Liver (tissue), 8 donors: ENCODE measurements at regions not wholly inside any gene's neighbourhood (a gene's known extent, or its start where the extent isn't known, plus 50 kb on each side); places are given as distances from the start of the nearest gene placed in this dataset.

Experiments
- DNase-seq: peaks from one replicate; pipeline ENCODE4 v3.0.0-alpha.2; 2017; ENCODE audit warnings: low spot score
- H3K27ac ChIP-seq, 2 donors: one replicate each; pipeline ENCODE4 v1.7.0; 2013; ENCODE audit warnings: inconsistent platforms in 2 of 2, low read length in 2 of 2, control low read depth in 1 of 2, low read depth in 1 of 2, mild to moderate bottlenecking in 1 of 2
- H3K27me3 ChIP-seq, 4 donors: one replicate each; pipeline versions ENCODE4 v1.6.1 to v1.7.0; 2013; ENCODE audit warnings: low read length in 3 of 4, inconsistent platforms in 1 of 4, mild to moderate bottlenecking in 1 of 4, moderate library complexity in 1 of 4; ENCODE audit not compliant: control insufficient read depth in 4 of 4, insufficient read depth in 4 of 4
- H3K36me3 ChIP-seq, 4 donors: one replicate each; pipeline versions ENCODE4 v1.6.1 to v1.7.0; 2013; ENCODE audit warnings: low read length in 3 of 4, mild to moderate bottlenecking in 3 of 4, low read depth in 1 of 4, moderate library complexity in 1 of 4; ENCODE audit not compliant: control insufficient read depth in 4 of 4, insufficient read depth in 3 of 4
- H3K4me1 ChIP-seq, 4 donors: one replicate each; pipeline versions ENCODE4 v1.6.1 to v1.7.0; 2013; ENCODE audit warnings: low read length in 3 of 4, mild to moderate bottlenecking in 3 of 4, moderate library complexity in 1 of 4; ENCODE audit not compliant: control insufficient read depth in 4 of 4, insufficient read depth in 4 of 4
- H3K4me3 ChIP-seq, 3 donors: one replicate each; pipeline versions ENCODE4 v1.6.1 to v1.7.0; 2013; ENCODE audit warnings: low read length in 3 of 3, control low read depth in 1 of 3, low read depth in 1 of 3, mild to moderate bottlenecking in 1 of 3
- H3K9ac ChIP-seq, 2 donors: one replicate each; pipeline ENCODE4 v1.7.0; 2013; ENCODE audit warnings: low read length in 2 of 2, mild to moderate bottlenecking in 2 of 2, moderate library complexity in 2 of 2, control low read depth in 1 of 2, low read depth in 1 of 2
- H3K9me3 ChIP-seq, 4 donors: one replicate each; pipeline versions ENCODE4 v1.6.1 to v1.7.0; 2013; ENCODE audit warnings: low read length in 3 of 4; ENCODE audit not compliant: control insufficient read depth in 4 of 4
- ATF3 ChIP-seq: IDR thresholded peaks from 2 replicates; pipeline ENCODE4 v1.6.1; 2016; ENCODE audit warnings: antibody characterized with exemption
- CTCF ChIP-seq: fragments of 150-350 bp; IDR thresholded peaks from 2 replicates; pipeline ENCODE4 v1.5.1; 2017; ENCODE audit warnings: improper control_type of control experiment, low read depth, low read length; ENCODE audit not compliant: missing input control
- EGR1 ChIP-seq, 2 donors: IDR thresholded peaks; 2 replicates each; pipeline ENCODE4 v1.6.1; 2016 to 2018; ENCODE audit warnings: antibody characterized with exemption in 2 of 2, low read depth in 2 of 2
- FOXA1 ChIP-seq: IDR thresholded peaks from 2 replicates; pipeline ENCODE4 v1.6.1; 2016; ENCODE audit warnings: antibody characterized with exemption
- FOXA2 ChIP-seq: IDR thresholded peaks from 2 replicates; pipeline ENCODE4 v1.6.1; 2016; ENCODE audit warnings: antibody characterized with exemption
- GABPA ChIP-seq, 2 donors: IDR thresholded peaks in 1 of 2; conservative IDR thresholded peaks in 1 of 2; 2 replicates each; pipeline ENCODE4 v1.6.1; 2016; ENCODE audit warnings: antibody characterized with exemption in 2 of 2, mild to moderate bottlenecking in 1 of 2, moderate library complexity in 1 of 2
- HNF4A ChIP-seq, 2 donors: conservative IDR thresholded peaks; 2 replicates each; pipeline ENCODE4 v1.6.1; 2016; ENCODE audit warnings: antibody characterized with exemption in 2 of 2, mild to moderate bottlenecking in 2 of 2
- HNF4G ChIP-seq: IDR thresholded peaks from 2 replicates; pipeline ENCODE4 v1.6.1; 2016; ENCODE audit warnings: antibody characterized with exemption
- JUND ChIP-seq, 2 donors: IDR thresholded peaks; 2 replicates each; pipeline ENCODE4 v1.6.1; 2016; ENCODE audit warnings: antibody characterized with exemption in 2 of 2
- MAX ChIP-seq: IDR thresholded peaks from 2 replicates; pipeline ENCODE4 v1.6.1; 2016; ENCODE audit warnings: antibody characterized with exemption
- NR2F2 ChIP-seq: IDR thresholded peaks from 2 replicates; pipeline ENCODE4 v1.6.1; 2016; ENCODE audit warnings: antibody characterized with exemption
- RAD21 ChIP-seq, 2 donors: IDR thresholded peaks; 2 replicates each; pipeline ENCODE4 v1.6.1; 2016; ENCODE audit warnings: antibody characterized with exemption in 2 of 2, mild to moderate bottlenecking in 2 of 2
- REST ChIP-seq: IDR thresholded peaks from 2 replicates; pipeline ENCODE4 v1.6.1; 2016; ENCODE audit warnings: antibody characterized with exemption, mild to moderate bottlenecking
- RXRA ChIP-seq, 2 donors: IDR thresholded peaks; 2 replicates each; pipeline ENCODE4 v1.6.1; 2017 to 2018; ENCODE audit warnings: antibody characterized with exemption in 2 of 2, mild to moderate bottlenecking in 1 of 2
- SP1 ChIP-seq: IDR thresholded peaks from 2 replicates; pipeline ENCODE4 v1.6.1; 2018; ENCODE audit warnings: antibody characterized with exemption, mild to moderate bottlenecking
- TAF1 ChIP-seq: conservative IDR thresholded peaks from 2 replicates; pipeline ENCODE4 v1.6.1; 2016; ENCODE audit warnings: antibody characterized with exemption, mild to moderate bottlenecking
- YY1 ChIP-seq: IDR thresholded peaks from 2 replicates; pipeline ENCODE4 v1.6.1; 2016; ENCODE audit warnings: antibody characterized with exemption, mild to moderate bottlenecking
- ZBTB33 ChIP-seq: IDR thresholded peaks from 2 replicates; pipeline ENCODE4 v1.6.1; 2016; ENCODE audit warnings: antibody characterized with exemption
- WGBS: extraction: QIAGEN DNeasy Blood & Tissue Kit; methylation state at CpG from one replicate; pipeline ENCODE4 v1.1.7; 2013; 5-methylcytosine and 5-hydroxymethylcytosine counted together
- donor health status: healthy.
- donor health status: healthy.
- donor health status: healthy.
- donor health status: healthy.
- donor health status: healthy.

- no peak for TF ChIP-seq FOXA2
Measured at GRCh38 chr6:141261672-141262060, 871.1 kb upstream of the GJE1 start (continued).

GRCh38 chr6:141261016-141261671, 871.6 kb upstream of the GJE1 start:
- H3K9me3 ChIP-seq: no peaks in the 10 kb centered on the region
- no peak overlapping the region for H3K9ac ChIP-seq
- WGBS: 88% methylated on average over 10 of the region's 10 CpGs
- no peak for DNase-seq
- H3K27me3 ChIP-seq: no peaks in the 10 kb centered on the region
- H3K36me3 ChIP-seq: no peaks in the 10 kb centered on the region
- no peak overlapping the region for H3K27ac ChIP-seq
- H3K4me3 ChIP-seq: no peak overlapping the region
- H3K4me1 ChIP-seq: no peaks in the 10 kb centered on the region
- TF ChIP-seq JUND (IDR thresholded peaks at IDR 0.05): no peak
- TF ChIP-seq CTCF: no peak
- no peak for TF ChIP-seq RXRA (IDR thresholded peaks at IDR 0.05)
- no peak for TF ChIP-seq MAX
- no peak for TF ChIP-seq NR2F2
- TF ChIP-seq ZBTB33: no peak
- TF ChIP-seq YY1: no peak
- no peak for TF ChIP-seq HNF4G
- TF ChIP-seq FOXA2: no peak
- no peak for TF ChIP-seq TAF1
- TF ChIP-seq FOXA1: no peak
- no peak for TF ChIP-seq ATF3
- TF ChIP-seq RAD21 (IDR thresholded peaks at IDR 0.05): no peak

GRCh38 chr6:141260627-141261015, 872.1 kb upstream of the GJE1 start:
- H3K4me3 ChIP-seq: no peak overlapping the region
- DNase-seq: no peak
- no peak overlapping the region for H3K9ac ChIP-seq
- TF ChIP-seq HNF4A (conservative IDR thresholded peaks at IDR 0.05) (no peak), ZBTB33 (no peak), REST (no peak), EGR1 (IDR thresholded peaks at IDR 0.05; ENCODE audit: low read depth in 2 of 2) (no peak), FOXA1 (no peak), FOXA2 (no peak), JUND (IDR thresholded peaks at IDR 0.05) (no peak), HNF4G (no peak), MAX (no peak), SP1 (no peak), NR2F2 (no peak), TAF1 (no peak), RAD21 (IDR thresholded peaks at IDR 0.05) (no peak), GABPA (IDR thresholded peaks at IDR 0.05 in 1 of 2, conservative IDR thresholded peaks at IDR 0.05 in 1 of 2) (no peak), YY1 (no peak), RXRA (IDR thresholded peaks at IDR 0.05) (no peak), ATF3 (no peak)

More at GRCh38 chr6:141260627-141261015, 872.1 kb upstream of the GJE1 start:
- H3K27me3 ChIP-seq: no peaks in the 10 kb centered on the region
- WGBS: 83% methylated on average over 7 of the region's 7 CpGs
- H3K36me3 ChIP-seq: no peaks in the 10 kb centered on the region
- no peaks in the 10 kb centered on the region for H3K4me1 ChIP-seq
- no peak overlapping the region for H3K27ac ChIP-seq
- H3K9me3 ChIP-seq: no peaks in the 10 kb centered on the region
